ENCODE measurements at regions not wholly inside any gene's neighbourhood (a gene's known extent, or its start where the extent isn't known, plus 50 kb on each side); places are given as distances from the start of the nearest gene placed in this dataset.
"Not testable (repeated sequence)": the region's sequence is repeated elsewhere in the genome, so short reads cannot be mapped to it uniquely, and the experiment has no call there.

- not testable (repeated sequence) for DNase-seq (ENCODE audit: low spot score); H3K4me3 ChIP-seq (ENCODE audit: low read depth in 1 of 3, low read length in 3 of 3); H3K9ac ChIP-seq (ENCODE audit: low read depth in 1 of 2, low read length in 2 of 2); H3K27me3 ChIP-seq (ENCODE audit: control insufficient read depth in 4 of 4, insufficient read depth in 4 of 4, low read length in 3 of 4); H3K4me1 ChIP-seq (ENCODE audit: control insufficient read depth in 4 of 4, insufficient read depth in 4 of 4, low read length in 3 of 4); H3K9me3 ChIP-seq (ENCODE audit: control insufficient read depth in 4 of 4, low read length in 3 of 4); H3K27ac ChIP-seq (ENCODE audit: low read depth in 1 of 2, low read length in 2 of 2); H3K36me3 ChIP-seq (ENCODE audit: control insufficient read depth in 4 of 4, insufficient read depth in 3 of 4, low read depth in 1 of 4, low read length in 3 of 4)
- WGBS = 88% methylated on average over 25 of the region's 26 CpGs
Measured at GRCh38 chr14:105598925-105599586, 72.7 kb downstream of the TMEM121 start.

GRCh38 chr14:105600195-105600938 is 74.0 kb downstream of the TMEM121 start:
- not testable (repeated sequence) for H3K27ac ChIP-seq (ENCODE audit: low read depth in 1 of 2, low read length in 2 of 2); H3K4me1 ChIP-seq (ENCODE audit: control insufficient read depth in 4 of 4, insufficient read depth in 4 of 4, low read length in 3 of 4); H3K9me3 ChIP-seq (ENCODE audit: control insufficient read depth in 4 of 4, low read length in 3 of 4); H3K9ac ChIP-seq (ENCODE audit: low read depth in 1 of 2, low read length in 2 of 2); H3K36me3 ChIP-seq (ENCODE audit: control insufficient read depth in 4 of 4, insufficient read depth in 3 of 4, low read depth in 1 of 4, low read length in 3 of 4); DNase-seq (ENCODE audit: low spot score); H3K4me3 ChIP-seq (ENCODE audit: low read depth in 1 of 3, low read length in 3 of 3); H3K27me3 ChIP-seq (ENCODE audit: control insufficient read depth in 4 of 4, insufficient read depth in 4 of 4, low read length in 3 of 4)
- WGBS = 95% methylated on average over 52 of the region's 52 CpGs

- no peak for TF ChIP-seq MAX (IDR thresholded peaks at IDR 0.05)
- TF ChIP-seq HNF4A (conservative IDR thresholded peaks at IDR 0.05) = no peak
- no peak for TF ChIP-seq GABPA (IDR thresholded peaks at IDR 0.05 in 1 of 2, conservative IDR thresholded peaks at IDR 0.05 in 1 of 2)
- no peak for TF ChIP-seq RAD21 (IDR thresholded peaks at IDR 0.05)
- no peak for TF ChIP-seq HNF4G (IDR thresholded peaks at IDR 0.05)
- TF ChIP-seq JUND (IDR thresholded peaks at IDR 0.05) = no peak
- TF ChIP-seq REST (IDR thresholded peaks at IDR 0.05) = no peak
- TF ChIP-seq YY1 (IDR thresholded peaks at IDR 0.05) = no peak
- no peak for TF ChIP-seq SP1 (IDR thresholded peaks at IDR 0.05)
- no peak for TF ChIP-seq TAF1 (conservative IDR thresholded peaks at IDR 0.05)
- no peak for TF ChIP-seq RXRA (IDR thresholded peaks at IDR 0.05)
- TF ChIP-seq ZBTB33 (IDR thresholded peaks at IDR 0.05) = no peak
- TF ChIP-seq FOXA1 (IDR thresholded peaks at IDR 0.05) = no peak
- no peak for TF ChIP-seq FOXA2 (IDR thresholded peaks at IDR 0.05)
- no peak for TF ChIP-seq CTCF (IDR thresholded peaks at IDR 0.05; ENCODE audit: low read depth, low read length, missing input control)
- TF ChIP-seq EGR1 (IDR thresholded peaks at IDR 0.05; ENCODE audit: low read depth in 2 of 2) = no peak
- no peak for TF ChIP-seq ATF3 (IDR thresholded peaks at IDR 0.05)
- no peak for TF ChIP-seq NR2F2 (IDR thresholded peaks at IDR 0.05)
- Histone ChIP-seq H3K9ac (ENCODE audit: low read depth in 1 of 2, low read length in 2 of 2) (no peak overlapping the region), H3K4me1 (ENCODE audit: control insufficient read depth in 4 of 4, insufficient read depth in 4 of 4, low read length in 3 of 4) (peaks cover 0 to 3% (median 0%) of the 10 kb centered on the region in 4 donors), H3K4me3 (ENCODE audit: low read depth in 1 of 3, low read length in 3 of 3) (no peak overlapping the region), H3K27me3 (ENCODE audit: control insufficient read depth in 4 of 4, insufficient read depth in 4 of 4, low read length in 3 of 4) (no peaks in the 10 kb centered on the region), H3K27ac (ENCODE audit: low read depth in 1 of 2, low read length in 2 of 2) (no peak overlapping the region), H3K9me3 (ENCODE audit: control insufficient read depth in 4 of 4, low read length in 3 of 4) (no peaks in the 10 kb centered on the region), H3K36me3 (ENCODE audit: control insufficient read depth in 4 of 4, insufficient read depth in 3 of 4, low read depth in 1 of 4, low read length in 3 of 4) (no peaks in the 10 kb centered on the region)
- 86% methylated on average over 19 of the region's 19 CpGs for WGBS
- no peak for DNase-seq (ENCODE audit: low spot score)
Measured at GRCh38 chr14:105600939-105601359, 74.6 kb downstream of the TMEM121 start.
